GM21825 (cell line): ENCODE measurements at regions not wholly inside any gene's neighbourhood (a gene's known extent, or its start where the extent isn't known, plus 50 kb on each side); places are given as distances from the start of the nearest gene placed in this dataset.

ENCODE experiments used
- ATAC-seq: cut with Tn5 transposase; IDR thresholded peaks from one replicate; pipeline ENCODE4 v1.9.1; 2021; ENCODE audit warnings: mild to moderate bottlenecking, moderate library complexity; ENCODE audit not compliant: unreplicated experiment

DNA sequence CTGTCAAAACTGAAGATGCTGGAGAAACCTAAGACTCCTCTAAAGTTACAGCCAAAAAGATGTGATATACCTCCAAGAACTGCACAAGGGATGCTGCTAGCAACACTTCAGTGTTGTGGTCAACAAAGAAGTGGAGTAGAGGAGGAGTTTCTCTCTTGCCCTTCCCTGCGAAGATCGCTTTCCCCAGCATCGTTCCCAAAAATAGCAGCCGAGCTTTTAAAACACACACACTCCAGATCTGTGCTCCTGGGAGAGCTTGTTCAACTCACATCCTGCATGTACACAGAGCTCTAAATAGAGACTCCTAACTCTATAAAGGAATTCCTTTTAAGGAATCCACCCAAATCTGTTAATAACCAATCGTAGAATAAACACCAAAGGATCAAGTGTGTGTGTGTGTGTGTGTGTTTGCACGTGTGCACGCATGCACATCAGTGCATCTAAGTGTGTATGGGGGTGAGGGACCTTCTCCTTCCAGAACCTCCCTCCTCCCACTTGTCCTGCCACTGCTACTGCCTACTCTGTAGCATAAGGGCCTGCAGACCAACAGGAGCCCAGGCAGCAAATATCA is 58.5 kb downstream of the PSMG1 start:
- no peak for ATAC-seq

- ATAC-seq = no peak
These were observed 59.9 kb downstream of the PSMG1 start for GRCh38 chr21:39123375-39123774.

DNA sequence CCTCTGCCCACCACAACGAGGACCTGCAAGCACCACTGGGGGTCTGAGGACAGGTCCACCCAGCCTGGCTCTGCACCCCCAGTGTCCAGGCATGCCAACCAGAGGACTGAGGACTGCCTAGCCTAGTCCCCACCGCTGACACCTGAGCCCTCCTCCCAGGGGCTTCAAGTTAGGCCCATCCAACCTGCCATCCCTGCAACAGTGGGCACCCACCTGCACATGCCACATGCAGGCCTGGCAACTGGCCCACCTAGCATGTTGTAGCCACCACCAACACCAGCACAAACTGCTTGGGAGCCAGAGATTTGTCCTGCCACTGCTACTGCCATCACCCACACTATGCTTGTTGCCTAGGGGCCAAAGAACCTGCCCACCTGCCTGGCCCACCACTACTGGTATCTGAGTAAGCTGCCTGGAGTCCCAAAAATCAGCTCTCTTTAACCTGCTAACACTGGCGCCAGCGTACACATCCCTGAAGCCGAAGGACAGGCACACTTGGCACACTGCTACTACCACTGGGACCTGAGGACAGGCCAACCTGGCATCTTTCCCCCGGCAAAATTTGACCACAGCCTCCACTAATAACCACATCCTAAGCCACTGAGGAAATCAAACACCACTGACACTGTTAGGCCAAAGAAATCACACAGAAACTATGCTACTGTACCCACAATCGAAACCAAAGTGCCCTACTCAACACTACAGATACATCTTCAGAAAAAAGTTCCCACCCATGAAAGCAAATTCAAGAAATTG is 61.5 kb downstream of the PSMG1 start:
- no peak for ATAC-seq

GRCh38 chr21:39120876-39121599 is 62.2 kb downstream of the PSMG1 start:
- no peak for ATAC-seq

DNA sequence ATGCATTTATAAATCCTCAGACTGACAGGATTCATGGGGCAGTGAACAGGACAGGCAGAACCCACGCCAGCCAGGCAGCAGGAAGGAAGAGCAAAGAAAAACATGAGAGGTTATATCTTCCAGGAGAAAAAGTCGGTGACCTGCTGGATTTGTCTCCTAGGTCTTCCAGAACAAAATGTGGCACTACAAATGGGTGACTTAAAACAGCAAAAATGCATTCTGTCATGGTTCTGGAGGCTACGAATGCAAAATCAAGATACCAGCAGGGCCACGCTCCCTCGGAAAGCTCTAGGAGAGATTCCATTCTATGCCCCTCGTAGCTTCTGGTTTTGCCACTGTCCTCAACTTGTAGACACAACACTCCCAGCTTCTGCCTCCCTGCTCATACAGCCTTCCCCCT is 63.4 kb downstream of the PSMG1 start:
- no peak for ATAC-seq

DNA sequence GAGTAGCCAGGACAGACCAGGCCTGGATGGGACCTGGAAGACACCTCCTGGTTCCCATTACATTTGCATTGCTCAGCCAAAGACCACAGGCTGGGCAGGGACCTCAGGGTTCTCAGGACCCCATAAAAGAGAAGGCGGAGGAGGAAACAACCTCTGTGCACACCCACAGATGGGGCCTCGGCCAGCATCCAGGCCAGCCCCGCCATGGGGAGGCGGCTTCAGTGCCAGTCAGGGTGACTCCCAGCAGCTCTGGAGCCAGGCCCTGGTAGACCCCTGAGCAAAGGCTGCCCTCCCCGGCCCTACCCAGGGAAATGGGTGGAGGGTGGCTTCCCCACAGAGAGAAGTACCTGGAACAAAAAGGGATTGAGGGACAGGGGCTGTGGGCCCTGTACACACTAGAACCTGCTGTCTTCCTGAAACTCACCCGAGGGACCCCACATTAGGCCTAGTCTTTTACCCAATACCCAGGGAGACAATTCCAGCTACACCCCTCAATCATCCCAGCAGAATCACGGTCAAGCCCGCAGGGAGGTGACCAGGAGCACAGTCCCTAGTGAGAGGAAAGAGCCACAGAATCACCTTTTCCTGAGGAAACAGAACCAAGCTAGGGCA is 64.5 kb downstream of the PSMG1 start:
- ATAC-seq = no peak

GRCh38 chr21:39118061-39118460 is 65.2 kb downstream of the PSMG1 start:
- ATAC-seq = no peak

- ATAC-seq = no peak
These were observed 65.7 kb downstream of the PSMG1 start for GRCh38 chr21:39117440-39117970.

DNA sequence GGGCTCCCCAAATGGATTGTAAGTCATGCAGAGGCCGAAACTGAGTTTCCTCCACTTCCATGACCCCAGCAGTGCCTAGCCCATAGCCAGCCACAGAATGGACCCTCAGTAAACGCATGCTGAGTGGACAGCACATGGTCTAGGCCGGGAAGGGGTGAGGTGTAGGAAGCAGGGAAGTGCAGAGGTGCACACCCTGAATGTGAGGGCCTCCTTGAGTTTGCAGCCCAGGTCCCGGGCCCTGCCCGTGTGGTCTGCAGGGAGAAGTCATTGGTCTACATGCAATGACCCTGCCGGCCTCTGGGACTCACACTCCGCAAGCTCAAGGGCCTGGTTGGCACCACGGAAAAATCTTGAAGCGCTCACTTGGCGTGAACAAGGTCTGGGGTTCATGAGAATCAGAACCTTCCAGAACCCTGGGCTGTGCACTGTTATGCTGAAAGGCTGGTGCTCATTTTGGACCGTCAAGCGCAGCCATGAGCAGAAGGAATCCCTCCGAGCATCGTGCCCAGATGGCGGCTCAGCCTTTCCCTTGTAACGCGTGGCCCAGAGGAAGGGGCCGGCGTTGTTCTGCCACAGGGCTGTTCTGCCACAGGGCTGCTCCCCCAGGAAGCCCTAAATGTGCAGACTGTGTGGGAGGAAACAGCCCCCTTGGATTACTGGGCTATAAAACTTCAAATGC is 66.4 kb downstream of the PSMG1 start:
- ATAC-seq = no peak

- ATAC-seq = no peak
These were observed 67.5 kb downstream of the PSMG1 start for GRCh38 chr21:39115576-39116235.

- ATAC-seq = no peak
These were observed 68.2 kb downstream of the PSMG1 start for GRCh38 chr21:39114871-39115575.

DNA sequence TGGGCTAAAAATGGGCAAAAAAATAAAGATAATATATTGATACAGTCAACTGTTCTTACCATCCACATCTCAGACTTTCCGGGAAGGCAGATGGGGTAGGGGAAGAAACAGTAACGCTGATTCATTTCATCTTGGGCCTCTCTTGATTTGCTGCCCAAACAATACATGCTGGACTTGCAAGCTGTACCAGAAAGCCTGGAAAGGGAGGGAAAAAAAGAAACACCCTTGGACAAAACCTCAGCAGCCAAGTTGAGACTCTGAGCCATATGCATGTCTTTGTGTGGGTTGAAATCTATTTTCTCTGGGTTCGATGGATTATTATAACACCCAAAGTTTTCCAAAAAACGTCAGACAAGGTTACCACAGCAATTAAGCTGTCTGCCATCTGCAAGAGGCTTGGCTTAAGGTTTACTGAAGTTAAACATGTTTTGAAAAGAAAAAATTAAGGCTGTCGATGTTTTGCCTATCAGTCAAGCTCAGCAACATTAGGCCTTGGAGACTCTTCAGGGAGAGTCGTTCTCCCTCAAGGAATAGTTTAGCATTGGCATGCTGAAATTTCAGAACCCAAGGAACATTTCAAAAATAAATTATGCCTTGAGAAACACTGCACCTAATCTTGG is 71.2 kb downstream of the PSMG1 start:
- no peak for ATAC-seq

GRCh38 chr21:39110431-39110830 is 72.8 kb downstream of the PSMG1 start:
- ATAC-seq = no peak

- no peak for ATAC-seq
These were observed 73.5 kb downstream of the PSMG1 start for GRCh38 chr21:39109596-39110210.

GRCh38 chr21:39109163-39109530 is 74.1 kb downstream of the PSMG1 start:
- ATAC-seq = no peak

GRCh38 chr21:39108291-39109162 is 74.7 kb downstream of the PSMG1 start:
- no peak for ATAC-seq

- ATAC-seq = no peak
These were observed 75.5 kb downstream of the PSMG1 start for GRCh38 chr21:39107739-39108138.

- ATAC-seq = no peak
These were observed 76.3 kb downstream of the PSMG1 start for GRCh38 chr21:39106881-39107462.
